DMS114 treated with DMSO at 0.1 percent for 48 hours (cell line): ENCODE measurements at regions not wholly inside any gene's neighbourhood (a gene's known extent, or its start where the extent isn't known, plus 50 kb on each side); places are given as distances from the start of the nearest gene placed in this dataset.

ENCODE experiments used
- DNase-seq: peaks from one replicate; lab custom pipeline; 2025; ENCODE audit not compliant: unreplicated experiment; lab: John Stamatoyannopoulos, UW

DNA sequence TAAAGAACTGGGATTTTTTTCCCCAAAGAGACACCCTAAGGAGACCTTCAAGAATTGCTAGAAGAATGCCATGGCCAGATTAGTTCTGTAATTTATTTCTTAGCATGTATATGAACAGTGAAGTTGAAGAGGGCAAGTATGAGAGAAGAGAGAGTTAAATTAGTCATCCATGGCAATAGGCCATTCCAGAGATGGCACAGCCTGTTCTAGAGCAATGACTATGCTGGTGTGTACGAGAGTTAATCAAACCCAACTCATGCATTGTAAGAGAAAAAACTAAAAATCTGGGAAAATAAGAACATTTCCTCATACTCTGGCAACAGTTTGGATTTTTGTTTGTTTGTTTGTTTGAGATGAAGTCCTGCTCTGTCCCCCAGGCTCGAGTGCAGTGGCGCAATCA is 112.1 kb upstream of the PIK3C3 start:
- no peak for DNase-seq

DNA sequence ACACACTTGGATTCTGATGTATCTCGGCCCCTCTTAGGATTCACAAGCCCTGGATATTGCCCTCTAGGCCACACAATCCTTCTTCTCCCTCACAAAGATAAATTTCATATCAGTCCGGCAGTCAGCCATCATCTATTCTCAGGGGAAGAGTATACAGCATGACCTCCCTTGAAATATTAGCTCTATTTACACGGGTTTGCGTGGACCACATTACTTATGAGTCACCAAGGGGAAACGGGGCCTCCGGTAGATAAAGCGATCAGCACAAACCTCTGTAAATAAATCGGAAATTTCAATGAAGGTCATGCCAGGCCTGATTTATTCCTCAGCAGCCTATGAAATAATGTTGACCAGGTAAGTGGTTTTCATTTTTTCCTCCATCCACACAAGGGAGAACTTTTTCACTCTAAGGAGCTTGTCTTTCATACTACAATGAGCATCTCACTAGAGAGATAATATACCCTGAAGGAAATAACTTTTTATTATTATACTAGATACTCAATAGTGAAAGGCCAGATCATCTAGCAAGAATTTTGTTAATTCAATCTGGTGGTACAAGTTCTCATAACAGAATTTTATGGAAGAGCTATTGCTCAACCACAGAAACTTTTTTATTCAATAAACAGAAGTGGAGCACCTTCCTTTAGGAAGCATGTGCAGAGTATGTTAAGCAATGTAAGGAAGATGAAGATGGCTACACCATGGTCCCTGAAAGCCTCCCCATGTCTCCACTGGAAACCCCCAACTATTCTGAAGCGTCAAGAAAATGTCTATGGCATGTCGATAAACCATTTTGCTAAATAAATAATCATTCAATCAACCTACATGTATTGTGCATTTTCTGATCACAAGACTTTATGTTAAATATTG is 125.2 kb upstream of the PIK3C3 start:
- no peak for DNase-seq

DNA sequence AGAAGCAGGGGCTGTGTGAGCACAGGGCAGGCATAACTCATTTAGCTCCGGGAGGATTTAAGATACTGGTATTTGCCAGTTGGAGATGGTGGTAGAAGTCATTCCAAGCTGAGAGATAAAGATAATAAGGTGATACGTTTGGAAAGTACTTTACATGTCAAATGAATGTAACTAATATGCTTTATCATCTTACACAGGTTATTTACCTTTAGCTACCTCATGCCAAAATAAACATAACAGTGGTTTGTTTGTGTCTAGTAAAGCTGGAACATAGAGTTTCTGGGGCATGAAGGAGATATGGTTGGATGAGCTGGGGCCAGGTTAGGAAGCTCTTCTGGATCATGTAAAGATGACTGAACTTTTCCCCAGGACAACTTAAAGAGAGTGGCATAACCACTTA is 126.9 kb upstream of the PIK3C3 start:
- DNase-seq: no peak

DNA sequence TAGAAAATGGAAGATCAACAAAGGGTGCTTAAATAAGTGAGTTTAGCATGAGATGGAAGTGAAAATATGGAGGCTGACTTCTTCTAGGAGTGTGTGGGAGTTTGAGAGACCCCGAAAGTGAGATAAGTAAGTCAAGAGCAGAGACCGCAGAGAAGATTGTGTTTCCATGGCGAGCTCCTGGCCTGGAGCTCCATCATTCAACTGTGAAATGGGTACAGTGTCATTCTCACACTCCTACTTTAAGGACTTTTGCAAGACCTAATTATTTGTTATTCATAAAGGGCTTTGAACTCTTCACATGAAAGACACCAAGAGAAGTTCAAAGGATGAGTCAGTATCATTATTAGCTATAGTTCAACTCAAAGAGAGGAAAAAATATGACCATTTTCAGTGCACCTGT is 134.2 kb upstream of the PIK3C3 start:
- no peak for DNase-seq

DNA sequence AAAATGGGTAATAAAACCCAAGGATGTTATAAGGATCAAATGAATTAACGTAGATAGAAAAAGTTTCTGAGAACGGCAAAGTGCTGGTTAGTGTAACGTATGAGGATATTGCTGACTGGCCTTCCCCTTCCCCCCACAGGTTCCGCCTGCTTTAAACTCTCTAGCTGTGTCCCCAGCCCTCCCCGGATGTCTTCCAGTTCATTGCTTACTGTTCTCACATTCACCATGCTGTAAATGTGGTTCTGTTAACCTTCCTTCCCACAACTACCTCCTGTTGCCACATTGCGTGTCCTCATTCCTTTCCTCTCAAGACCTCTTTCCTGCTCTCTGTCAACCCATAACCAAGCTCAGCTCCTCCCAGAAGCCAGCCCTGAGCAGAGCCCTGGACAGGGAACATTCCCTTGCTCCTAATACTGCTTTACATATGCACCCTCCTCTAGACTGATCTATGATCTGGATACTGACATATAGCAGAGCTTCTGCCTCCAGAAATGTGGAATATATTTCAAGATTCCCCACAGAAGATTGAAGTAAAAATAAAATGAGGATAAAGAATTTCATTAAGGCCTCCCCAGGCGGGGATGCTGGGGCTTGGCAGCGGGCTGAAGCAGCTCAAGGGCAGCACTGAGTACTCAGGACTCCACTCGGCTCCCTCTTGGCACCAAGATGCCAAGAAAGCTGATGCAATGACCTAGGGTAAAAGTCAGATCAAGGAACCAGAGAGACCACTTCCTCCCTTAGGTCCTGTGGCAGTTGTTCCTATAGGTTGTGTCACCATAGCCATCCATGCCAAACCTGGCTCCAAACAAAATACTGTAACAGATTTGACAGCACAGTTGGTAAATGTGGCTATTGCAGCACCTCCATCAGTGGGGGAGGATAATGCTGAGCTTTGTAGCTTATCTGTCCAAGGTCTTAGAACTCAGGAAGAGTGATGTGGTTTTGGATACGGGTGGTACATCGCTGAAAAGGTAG is 136.4 kb upstream of the PIK3C3 start:
- no peak for DNase-seq

DNA sequence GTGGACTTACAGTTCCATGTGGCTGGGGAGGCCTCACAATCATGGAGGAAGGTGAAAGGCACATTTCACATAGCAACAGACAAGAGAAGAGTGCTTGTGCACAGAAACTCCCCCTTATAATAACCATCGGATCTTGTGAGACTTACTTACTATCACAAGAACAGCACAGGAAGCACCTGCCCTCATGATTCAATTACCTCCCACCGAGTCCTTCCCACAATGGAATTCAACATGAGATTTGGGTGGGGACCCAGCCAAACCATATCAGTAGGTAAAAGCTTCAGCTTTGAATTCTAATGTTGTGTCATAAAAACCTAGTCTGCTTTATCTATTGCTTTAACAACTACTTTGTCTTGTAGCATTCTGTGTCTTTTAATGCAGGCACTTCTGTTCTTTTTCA is 140.4 kb upstream of the PIK3C3 start:
- DNase-seq: no peak

DNA sequence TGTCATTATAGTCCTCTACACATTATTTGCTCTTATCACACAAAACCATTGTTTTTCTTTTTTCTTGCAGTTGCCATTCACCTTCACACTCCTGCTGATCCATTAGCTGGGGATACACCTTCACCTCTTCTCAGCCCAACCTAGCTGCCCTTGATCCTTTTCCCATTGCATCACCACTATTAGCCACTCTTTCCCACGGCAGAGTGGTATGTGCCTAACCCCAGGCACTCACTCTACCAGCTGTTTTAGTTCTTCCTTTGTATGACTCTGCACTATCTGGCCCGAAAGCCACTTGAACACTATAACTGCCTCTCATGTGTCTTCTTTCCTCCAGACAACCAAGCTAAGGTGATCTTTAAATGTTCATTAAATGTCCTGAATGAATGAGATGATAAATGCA is 145.4 kb upstream of the PIK3C3 start:
- no peak for DNase-seq

DNA sequence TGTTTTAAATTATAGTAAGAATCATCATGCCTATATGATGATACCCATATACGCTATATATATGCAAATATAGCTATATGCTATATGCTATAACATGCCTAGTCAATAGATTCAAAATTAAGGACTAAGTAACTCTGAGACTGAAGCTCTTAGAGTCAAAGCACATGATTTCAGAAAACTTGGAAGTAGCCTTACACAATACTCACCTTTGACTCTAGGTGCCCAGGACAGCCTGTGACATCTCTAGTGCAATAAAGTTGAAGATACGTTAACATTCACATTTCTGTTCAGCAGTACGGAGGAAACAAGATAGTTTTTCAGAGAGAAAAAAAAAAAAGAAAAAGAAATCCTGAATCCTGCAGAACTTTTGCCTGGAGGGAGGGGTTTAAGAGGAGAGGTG is 149.7 kb upstream of the PIK3C3 start:
- no peak for DNase-seq

DNA sequence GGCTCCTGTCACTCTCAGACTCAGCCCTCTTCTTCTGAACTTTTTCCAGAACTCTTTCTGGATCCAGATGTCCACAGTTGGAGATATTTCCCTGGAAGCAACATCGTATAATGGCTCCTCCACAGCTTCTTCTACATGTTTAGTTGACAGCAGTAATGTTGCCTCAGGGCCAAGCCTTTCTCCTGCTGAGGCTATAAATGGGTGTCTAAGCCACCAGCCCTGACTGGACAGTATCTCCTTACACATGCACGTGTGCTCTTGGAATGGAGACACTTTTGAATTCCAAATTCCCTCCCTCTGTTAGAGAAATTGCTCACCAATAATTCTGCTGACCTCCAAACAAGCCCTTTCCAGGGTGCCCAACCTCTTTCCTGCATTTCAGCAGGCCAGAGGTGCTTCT is 156.2 kb upstream of the PIK3C3 start:
- no peak for DNase-seq

DNA sequence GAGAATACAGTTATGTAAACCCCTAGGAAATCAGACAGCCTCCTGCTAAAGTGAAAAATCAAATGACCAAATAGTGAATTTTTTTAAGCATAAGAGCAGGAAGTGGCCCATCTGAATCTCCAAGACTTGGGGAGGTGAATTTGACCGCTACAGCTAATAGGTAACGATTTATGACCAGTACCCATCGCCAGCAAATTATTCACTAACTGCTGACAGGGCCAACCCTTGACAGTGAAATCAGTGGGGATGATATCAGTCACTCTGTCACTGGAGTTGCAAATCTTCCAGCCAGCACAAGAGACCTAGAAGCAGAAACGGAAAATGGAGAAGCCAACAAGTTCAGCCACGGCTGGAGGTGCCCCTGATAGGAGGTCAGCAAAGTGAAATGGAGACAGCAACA is 164.3 kb upstream of the PIK3C3 start:
- DNase-seq: no peak

DNA sequence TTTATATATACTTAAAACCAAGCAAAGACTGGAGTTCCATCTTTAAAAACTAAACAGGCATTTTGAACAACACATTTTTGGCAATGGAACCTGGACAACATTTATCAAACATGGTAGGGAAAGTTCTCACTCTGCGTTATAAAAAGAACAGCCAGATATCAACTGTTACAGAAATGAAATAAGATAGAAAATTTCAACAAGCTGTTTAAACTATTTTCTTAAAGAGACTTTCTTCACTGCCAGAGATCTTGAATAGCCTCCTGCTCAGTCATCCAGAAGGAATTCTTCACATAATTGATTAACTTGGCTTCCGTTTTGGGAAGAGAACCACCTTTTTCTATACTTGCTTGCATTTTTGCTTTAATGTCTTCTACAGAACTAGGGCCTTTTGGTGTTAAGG is 166.0 kb upstream of the PIK3C3 start:
- no peak for DNase-seq

DNA sequence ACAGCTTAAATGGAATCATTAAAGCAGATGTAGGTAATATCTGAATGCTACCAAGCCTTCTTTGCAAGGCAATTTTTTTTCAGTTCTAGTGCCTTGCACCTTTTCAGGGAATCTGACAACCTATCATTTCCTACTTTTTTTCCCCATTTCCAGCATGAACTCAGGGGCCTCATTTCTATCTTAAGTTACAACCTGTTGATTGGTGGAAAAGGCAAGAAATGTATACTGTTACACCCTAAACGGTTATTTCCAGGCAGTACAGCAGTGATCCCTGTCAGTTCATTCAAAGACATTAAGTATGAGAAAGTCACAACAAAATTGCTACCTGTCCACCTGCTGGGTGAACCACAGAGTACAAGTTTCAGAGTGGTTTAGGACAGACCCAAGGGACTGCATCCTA is 171.2 kb upstream of the PIK3C3 start:
- no peak for DNase-seq

DNA sequence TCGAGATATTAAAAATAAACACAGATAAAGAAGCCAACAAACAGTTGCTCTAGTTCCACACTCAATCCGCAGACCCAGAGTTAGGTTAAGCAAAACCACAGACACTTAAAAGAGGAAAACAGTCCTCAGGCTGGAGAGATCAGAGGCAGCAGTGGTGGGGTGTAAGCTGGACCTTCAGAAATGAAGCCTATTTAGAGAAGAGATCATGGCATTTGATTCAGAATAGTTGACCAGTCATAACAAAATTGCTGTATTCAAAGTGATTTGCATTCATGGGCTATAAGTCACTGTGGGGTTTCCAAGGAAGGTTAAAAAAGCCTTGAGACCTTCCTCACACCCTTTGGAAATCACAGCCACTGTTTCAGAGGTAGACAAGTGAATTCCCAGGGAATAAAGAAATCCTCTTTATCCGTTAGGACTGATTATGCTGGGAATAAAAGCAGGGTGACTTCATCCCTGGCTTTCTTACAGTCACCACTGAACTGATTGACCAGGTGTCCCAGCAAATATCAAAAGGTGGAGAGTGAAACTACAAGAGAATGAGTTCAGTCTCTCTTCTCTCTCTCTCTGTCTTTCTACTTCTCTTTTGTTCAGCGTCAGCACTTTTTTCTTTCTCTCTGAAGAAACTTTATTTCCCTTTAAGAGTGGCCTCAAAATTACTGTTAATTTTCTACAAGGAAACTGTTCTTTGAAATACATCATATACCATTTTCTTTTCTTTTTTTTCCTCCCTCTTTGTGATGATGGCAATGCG is 171.8 kb upstream of the PIK3C3 start:
- no peak for DNase-seq

DNA sequence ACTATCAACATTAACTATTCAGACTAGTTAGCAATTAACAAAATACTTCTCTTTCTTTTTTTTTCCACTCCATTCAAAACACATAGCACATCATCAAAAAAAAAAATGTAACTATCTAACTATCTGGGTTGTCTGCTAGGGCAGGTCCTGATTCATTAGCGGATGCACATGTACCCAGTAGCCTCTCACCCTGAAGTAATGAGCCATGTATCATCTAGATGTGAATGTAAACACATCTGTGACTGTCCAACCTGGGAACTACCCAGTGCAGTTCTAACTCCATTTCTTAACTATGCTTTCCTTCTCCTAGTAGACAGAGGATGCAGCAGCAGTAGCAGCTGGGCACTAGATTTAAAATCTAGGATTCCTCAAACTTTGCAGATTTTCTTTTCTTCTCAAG is 183.1 kb upstream of the PIK3C3 start:
- no peak for DNase-seq

DNA sequence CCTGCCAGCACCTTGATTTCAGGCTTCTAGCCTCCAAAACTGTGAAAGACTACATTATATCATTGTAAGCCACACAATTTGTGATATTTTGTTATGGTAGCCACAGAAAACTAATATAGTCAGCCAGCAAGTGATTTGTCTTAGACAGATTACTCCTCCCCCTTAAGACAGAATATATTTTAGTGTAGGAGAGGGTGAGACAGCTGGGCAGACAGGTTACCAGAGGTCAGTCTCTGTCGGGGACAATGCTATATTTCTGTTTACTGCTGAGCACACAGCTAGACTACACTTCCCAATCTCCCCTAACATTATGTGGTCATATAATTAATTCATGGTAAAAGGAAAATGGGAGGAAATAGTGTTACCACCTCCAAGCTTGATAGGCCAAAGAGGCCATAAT is 185.8 kb upstream of the PIK3C3 start:
- no peak for DNase-seq

DNA sequence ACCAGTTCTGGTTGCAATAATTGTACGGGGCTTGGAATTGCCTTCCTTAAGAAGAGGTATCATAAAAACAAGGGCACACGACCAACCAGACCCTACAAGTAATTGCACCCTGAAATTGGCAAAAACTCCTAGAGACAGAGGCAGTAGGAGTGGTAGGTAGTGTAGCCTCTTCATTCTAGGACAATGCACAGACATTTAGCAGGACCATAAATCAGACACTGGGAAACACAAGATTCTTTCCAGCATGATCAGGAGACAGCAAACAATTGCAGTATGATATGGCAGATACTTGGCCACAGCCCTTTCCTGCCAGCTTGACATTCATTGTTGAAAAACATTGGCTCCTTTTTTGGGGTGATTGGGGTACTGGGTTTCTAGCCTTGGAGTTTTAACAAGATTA is 186.6 kb upstream of the PIK3C3 start:
- no peak for DNase-seq

DNA sequence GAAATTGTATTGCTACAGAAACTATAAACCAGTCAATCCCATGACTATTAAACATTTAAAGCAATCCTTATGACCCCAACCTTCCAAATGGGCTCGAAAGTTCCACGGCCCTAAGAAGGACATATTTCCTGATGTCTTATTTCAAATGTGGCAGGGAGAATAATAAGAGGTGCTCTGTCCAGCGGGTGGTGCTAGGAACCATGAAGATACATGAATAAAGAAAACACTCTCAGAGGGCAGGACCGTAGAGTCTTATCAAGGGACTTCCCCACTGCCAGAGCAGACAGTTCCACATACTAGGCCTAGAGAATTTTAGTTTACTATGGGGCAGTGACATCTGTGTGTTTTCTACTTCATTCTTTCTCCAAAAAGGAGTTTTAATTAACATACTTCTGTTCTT is 187.1 kb upstream of the PIK3C3 start:
- no peak for DNase-seq

DNA sequence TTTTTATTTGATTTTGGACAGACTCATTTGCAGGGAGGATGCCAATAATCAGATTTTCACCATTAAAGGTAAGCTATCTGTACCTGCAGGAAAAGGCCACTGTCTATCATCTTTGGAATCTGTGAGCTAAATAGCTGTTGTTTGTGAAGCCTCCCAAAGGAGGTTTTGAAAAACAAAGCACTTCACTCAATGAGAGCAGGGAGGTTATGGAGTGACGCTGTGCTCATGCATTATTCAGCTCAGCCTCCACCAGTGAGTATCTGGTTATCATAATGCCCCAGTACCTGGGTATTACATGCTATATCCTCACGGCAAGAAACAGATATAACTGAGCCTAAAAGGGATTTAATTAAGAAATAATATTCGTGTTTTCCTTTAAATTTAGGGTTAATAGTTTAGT is 189.6 kb upstream of the PIK3C3 start:
- no peak for DNase-seq

DNA sequence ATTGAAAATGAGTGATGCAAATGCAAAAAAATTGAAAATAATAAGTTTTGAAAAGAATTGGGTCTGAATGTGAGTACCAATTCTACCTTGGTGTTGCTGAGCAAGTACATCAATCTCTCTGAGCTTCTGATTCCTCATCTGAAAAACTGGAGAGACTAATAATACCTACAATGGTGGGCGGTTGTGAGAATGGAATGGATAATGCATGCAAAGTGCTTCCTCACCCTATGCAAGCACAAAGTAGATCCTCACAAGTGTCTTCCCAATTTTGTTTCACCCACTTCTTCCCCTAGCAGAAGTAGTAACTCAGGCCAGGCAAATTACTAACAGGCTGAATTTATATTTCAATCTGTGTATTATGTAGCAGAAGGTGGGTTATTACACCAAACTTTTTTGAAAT is 191.7 kb upstream of the PIK3C3 start:
- no peak for DNase-seq

DNA sequence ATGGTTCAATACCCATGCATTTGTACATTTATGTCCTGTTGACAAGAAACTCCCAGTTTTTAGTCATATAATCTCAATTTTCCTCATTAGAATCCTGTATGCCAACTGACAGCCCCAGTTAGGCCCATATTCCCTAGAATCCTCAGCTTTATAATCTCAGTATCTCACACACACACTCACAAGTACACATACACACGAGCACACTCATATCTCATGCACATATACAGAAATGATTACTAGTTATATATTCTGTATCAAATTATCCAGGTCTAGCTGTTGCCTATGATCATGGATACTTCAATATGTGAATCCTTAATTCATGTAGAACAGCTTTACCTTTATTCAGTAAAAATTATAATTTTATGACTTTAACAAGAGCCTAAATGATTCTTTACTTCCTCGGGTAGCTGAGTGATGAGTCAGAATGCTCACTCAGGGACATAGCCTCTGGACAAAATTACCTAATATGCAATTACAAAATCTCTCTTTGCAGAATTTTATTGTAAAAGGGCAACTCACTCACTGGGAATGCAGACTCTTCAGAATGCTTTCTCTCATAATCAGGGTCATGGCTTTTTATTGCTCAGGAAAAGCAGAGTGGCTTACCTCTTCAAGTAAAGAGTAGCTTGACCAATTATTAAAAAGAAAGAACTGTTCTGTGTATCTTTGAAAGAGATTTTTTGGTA is 193.6 kb upstream of the PIK3C3 start:
- no peak for DNase-seq

DNA sequence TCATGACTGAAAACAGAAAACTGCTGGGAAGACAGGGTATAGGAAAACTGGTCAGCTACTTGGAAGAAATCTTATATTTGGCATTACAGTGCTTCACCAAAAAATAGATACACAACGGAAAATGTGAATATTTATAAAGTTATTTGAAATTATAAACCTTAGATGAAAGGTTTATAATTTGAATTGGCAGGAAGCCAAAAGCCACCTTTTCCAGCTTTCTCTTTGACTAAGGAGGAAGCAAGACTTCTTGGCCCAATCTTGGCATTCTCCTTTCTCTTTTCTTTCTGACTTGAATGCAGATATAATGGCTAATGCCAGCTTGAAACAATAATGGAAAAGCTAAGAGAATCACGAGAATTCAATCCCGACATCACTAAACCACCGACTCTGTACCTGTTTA is 196.5 kb upstream of the PIK3C3 start:
- no peak for DNase-seq
